MM.1S (cell line): ENCODE measurements at regions not wholly inside any gene's neighbourhood (a gene's known extent, or its start where the extent isn't known, plus 50 kb on each side); places are given as distances from the start of the nearest gene placed in this dataset.

Source experiments
- DNase-seq: peaks from one replicate; pipeline ENCODE4 v3.0.0-alpha.2; 2015
- H2AFZ ChIP-seq: fragments of 300-600 bp; sonication (generic); 2 replicates; pipeline ENCODE4 v1.6.0; 2016; ENCODE audit warnings: antibody characterized with exemption, low read length
- H3F3A ChIP-seq: fragments of 300-600 bp; sonication (generic); 2 replicates; pipeline ENCODE4 v1.6.1; 2016; ENCODE audit warnings: mild to moderate bottlenecking, antibody characterized with exemption, low read length, moderate library complexity, mixed read lengths; ENCODE audit not compliant: insufficient read depth
- H3K27ac ChIP-seq: fragments of 300-600 bp; sonication (generic); 2 replicates; pipeline ENCODE4 v1.5.1; 2016; ENCODE audit warnings: mild to moderate bottlenecking, low read length
- H3K27me3 ChIP-seq: fragments of 300-600 bp; sonication (generic); replicated peaks from 2 replicates; pipeline ENCODE4 v1.6.0; 2016; ENCODE audit warnings: low read length; ENCODE audit not compliant: insufficient read depth
- H3K36me3 ChIP-seq: fragments of 300-600 bp; sonication (generic); replicated peaks from 2 replicates; pipeline ENCODE4 v1.6.1; 2016; ENCODE audit warnings: mild to moderate bottlenecking, low read length, mixed read lengths; ENCODE audit not compliant: insufficient read depth
- H3K4me1 ChIP-seq: fragments of 300-600 bp; sonication (generic); 2 replicates; pipeline ENCODE4 v1.6.1; 2016; ENCODE audit warnings: low read length, mixed read lengths
- H3K4me2 ChIP-seq: fragments of 300-600 bp; sonication (generic); 2 replicates; pipeline ENCODE4 v1.6.0; 2016; ENCODE audit warnings: low read depth, low read length
- H3K4me3 ChIP-seq: fragments of 300-600 bp; sonication (generic); 2 replicates; pipeline ENCODE4 v1.5.1; 2016; ENCODE audit warnings: low read length, mixed read lengths
- H3K79me2 ChIP-seq: fragments of 300-600 bp; sonication (generic); 2 replicates; pipeline ENCODE4 v1.6.1; 2016; ENCODE audit warnings: mixed run types, low read length, mixed read lengths
- H3K9ac ChIP-seq: fragments of 300-600 bp; sonication (generic); 2 replicates; pipeline ENCODE4 v1.6.1; 2016; ENCODE audit warnings: low read length, mixed read lengths
- H3K9me2 ChIP-seq: fragments of 300-600 bp; sonication (generic); replicated peaks from 2 replicates; pipeline ENCODE4 v1.6.1; 2016; ENCODE audit warnings: mild to moderate bottlenecking, low read length, mixed read lengths; ENCODE audit not compliant: insufficient read depth
- H3K9me3 ChIP-seq: fragments of 300-600 bp; sonication (generic); replicated peaks from 2 replicates; pipeline ENCODE4 v1.6.1; 2016; ENCODE audit warnings: mild to moderate bottlenecking, low read length, mixed read lengths; ENCODE audit not compliant: insufficient read depth
- H4K20me1 ChIP-seq: fragments of 300-600 bp; sonication (generic); 2 replicates; pipeline ENCODE4 v1.6.1; 2016; ENCODE audit warnings: mild to moderate bottlenecking, low read length, moderate library complexity, mixed read lengths; ENCODE audit not compliant: insufficient read depth
- EZH2 ChIP-seq: fragments of 300-600 bp; sonication (generic); optimal IDR thresholded peaks from 2 replicates; pipeline ENCODE3; 2017; ENCODE audit warnings: low read depth, mild to moderate bottlenecking, antibody characterized with exemption, low read length, mixed read lengths
- EZH2phosphoT487 ChIP-seq: fragments of 300-600 bp; sonication (generic); IDR thresholded peaks from 2 replicates; pipeline ENCODE4 v1.6.1; 2018; ENCODE audit warnings: antibody characterized with exemption, low read length
- TF ChIP-seq, protein P1 (sequence below): fragments of 300-600 bp; sonication (generic); IDR thresholded peaks from 2 replicates; pipeline ENCODE4 v1.5.1; 2016; ENCODE audit warnings: antibody characterized with exemption, low read length, mixed read lengths

DNA sequence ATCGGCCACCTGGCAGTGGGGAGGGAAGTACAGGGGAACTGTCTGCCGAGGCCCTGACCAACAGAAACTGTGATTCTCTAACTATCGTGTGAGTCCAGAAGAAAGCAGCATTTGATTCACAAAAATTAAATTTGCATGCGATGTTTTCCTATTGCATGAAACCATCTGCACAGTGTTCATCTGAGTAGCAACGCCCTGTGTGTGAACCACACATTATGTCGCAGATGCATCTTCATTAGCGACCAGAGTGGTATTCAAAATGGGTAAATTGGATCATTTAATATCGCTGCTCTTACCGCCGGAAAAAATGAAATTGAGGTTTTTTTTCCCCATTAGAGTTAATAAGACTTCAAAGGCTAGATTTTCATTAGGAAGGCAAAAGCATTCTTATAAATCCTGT is 260.6 kb downstream of the ABCC12 start:
- Histone ChIP-seq H4K20me1 (no peaks in the 10 kb centered on the region), H3K9ac (no peak overlapping the region), H3K79me2 (no peaks in the 10 kb centered on the region), H3K27ac (no peak overlapping the region), H3F3A (no peaks in the 10 kb centered on the region), H3K4me3 (no peak overlapping the region), H3K27me3 (no peaks in the 10 kb centered on the region), H3K9me2 (no peaks in the 10 kb centered on the region), H3K4me2 (no peak overlapping the region), H2AFZ (no peak overlapping the region), H3K36me3 (no peaks in the 10 kb centered on the region), H3K9me3 (no peaks in the 10 kb centered on the region), H3K4me1 (no peaks in the 10 kb centered on the region)
- no peak for DNase-seq
- TF ChIP-seq, protein P1, sequence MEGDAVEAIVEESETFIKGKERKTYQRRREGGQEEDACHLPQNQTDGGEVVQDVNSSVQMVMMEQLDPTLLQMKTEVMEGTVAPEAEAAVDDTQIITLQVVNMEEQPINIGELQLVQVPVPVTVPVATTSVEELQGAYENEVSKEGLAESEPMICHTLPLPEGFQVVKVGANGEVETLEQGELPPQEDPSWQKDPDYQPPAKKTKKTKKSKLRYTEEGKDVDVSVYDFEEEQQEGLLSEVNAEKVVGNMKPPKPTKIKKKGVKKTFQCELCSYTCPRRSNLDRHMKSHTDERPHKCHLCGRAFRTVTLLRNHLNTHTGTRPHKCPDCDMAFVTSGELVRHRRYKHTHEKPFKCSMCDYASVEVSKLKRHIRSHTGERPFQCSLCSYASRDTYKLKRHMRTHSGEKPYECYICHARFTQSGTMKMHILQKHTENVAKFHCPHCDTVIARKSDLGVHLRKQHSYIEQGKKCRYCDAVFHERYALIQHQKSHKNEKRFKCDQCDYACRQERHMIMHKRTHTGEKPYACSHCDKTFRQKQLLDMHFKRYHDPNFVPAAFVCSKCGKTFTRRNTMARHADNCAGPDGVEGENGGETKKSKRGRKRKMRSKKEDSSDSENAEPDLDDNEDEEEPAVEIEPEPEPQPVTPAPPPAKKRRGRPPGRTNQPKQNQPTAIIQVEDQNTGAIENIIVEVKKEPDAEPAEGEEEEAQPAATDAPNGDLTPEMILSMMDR, result no peak
- TF ChIP-seq EZH2phosphoT487 (no peak), EZH2 (no peak)

DNA sequence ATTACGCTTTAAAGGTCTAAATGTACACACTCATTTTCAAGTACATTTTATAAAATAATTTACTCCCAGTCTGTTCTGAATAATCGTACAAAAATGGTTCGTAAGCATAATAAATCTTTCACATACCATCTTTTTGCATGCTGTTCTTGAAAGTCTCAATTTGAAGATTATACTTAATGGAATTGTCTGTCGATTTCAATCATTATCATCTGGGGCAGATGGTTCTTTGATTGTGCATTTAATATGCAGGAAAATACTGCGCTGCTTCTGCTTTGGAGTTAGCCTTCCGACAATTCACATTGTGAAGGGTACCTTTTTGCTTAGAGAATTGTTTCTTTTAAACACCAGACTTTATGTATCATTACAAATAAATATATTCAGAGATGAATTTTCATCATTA is 262.8 kb downstream of the ABCC12 start:
- Histone ChIP-seq H3K27ac (no peak overlapping the region), H3K4me1 (no peaks in the 10 kb centered on the region), H3K36me3 (no peaks in the 10 kb centered on the region), H3K9me2 (no peaks in the 10 kb centered on the region), H2AFZ (no peak overlapping the region), H4K20me1 (no peaks in the 10 kb centered on the region), H3K4me2 (no peak overlapping the region), H3K4me3 (no peak overlapping the region), H3K27me3 (no peaks in the 10 kb centered on the region), H3K9me3 (no peaks in the 10 kb centered on the region), H3F3A (no peaks in the 10 kb centered on the region), H3K79me2 (no peaks in the 10 kb centered on the region), H3K9ac (no peak overlapping the region)
- TF ChIP-seq EZH2 (no peak), EZH2phosphoT487 (no peak)
- TF ChIP-seq, protein P1, result no peak
- no peak for DNase-seq

DNA sequence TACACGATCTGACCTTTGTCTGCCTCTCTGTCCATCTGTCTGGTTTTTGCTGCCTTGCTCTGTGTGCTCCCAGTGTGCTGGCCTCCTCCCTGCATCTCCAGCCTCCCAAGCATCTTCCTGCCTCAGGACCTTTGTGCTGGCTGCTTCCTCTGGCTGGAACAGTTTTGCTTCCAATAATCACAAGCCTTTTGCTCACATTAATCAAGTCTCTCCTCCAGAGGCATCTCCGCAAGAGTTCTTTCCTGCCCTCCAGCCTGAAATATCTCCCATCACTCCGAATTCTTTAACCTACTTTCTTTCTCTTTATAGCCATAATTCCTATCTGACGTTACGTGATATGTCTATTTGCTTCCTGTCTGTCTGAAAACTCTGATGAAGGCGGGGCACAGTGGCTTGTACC is 267.1 kb downstream of the ABCC12 start:
- H3K9me2 ChIP-seq, result no peaks in the 10 kb centered on the region
- H3K4me1 ChIP-seq, result no peaks in the 10 kb centered on the region
- no peak overlapping the region for H3K9ac ChIP-seq
- H3K79me2 ChIP-seq, result no peaks in the 10 kb centered on the region
- H3K27ac ChIP-seq, result no peak overlapping the region
- no peak overlapping the region for H3K4me2 ChIP-seq
- no peaks in the 10 kb centered on the region for H3F3A ChIP-seq
- DNase-seq, result no peak
- no peaks in the 10 kb centered on the region for H3K36me3 ChIP-seq
- no peak for TF ChIP-seq EZH2phosphoT487
- no peak for TF ChIP-seq EZH2
- TF ChIP-seq, protein P1, result no peak
- no peak overlapping the region for H3K4me3 ChIP-seq
- no peaks in the 10 kb centered on the region for H3K27me3 ChIP-seq
- no peaks in the 10 kb centered on the region for H3K9me3 ChIP-seq
- H4K20me1 ChIP-seq, result no peaks in the 10 kb centered on the region
- H2AFZ ChIP-seq, result no peak overlapping the region
